CMK (cell line): ENCODE measurements at regions not wholly inside any gene's neighbourhood (a gene's known extent, or its start where the extent isn't known, plus 50 kb on each side); places are given as distances from the start of the nearest gene placed in this dataset.
"Not testable (repeated sequence)": the region's sequence is repeated elsewhere in the genome, so short reads cannot be mapped to it uniquely, and the experiment has no call there.

Experiments used
- DNase-seq: peaks from one replicate; pipeline ENCODE4 v3.0.0-alpha.2; 2010; ENCODE audit warnings: low read depth

DNA sequence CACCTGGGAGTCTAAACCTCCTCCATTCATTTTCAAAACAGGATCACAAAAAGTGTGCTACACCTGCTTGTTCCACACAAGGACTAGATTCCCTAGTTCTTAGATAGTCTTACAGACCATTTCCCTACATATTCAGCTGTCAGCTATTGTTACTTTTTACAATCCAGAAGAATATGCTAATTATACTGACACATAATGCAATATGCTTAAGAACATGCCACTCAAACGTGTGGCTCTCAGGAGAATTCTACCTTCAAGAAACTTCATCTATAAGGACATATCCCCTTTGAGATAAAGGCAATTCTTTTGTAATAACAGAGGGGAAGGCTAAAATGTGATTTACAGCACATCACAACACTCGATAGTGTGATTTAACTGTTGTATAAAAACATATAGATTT is 456.1 kb upstream of the ARRDC3 start:
- no peak for DNase-seq

GRCh38 chr5:91830361-91830953 is 447.3 kb upstream of the ARRDC3 start:
- DNase-seq, result no peak

DNA sequence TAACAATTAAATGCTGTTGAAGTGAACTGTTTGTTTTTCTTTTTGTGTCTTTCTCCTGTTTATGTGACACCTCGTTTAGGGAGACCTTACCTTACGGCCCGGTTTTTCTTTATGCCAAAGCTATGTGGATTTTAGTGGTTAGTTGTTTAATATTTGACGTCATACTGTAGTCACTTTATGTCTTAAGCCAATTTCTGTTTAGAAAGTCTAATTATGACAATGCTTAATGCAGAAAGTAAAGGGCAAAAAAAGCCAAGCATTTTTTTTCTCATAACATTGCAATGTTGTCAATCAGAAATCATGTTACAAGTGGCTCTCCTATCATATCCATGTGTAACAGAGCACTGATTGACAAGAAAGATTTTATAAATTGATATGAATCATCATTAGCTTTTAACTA is 442.5 kb upstream of the ARRDC3 start:
- DNase-seq, result no peak

DNA sequence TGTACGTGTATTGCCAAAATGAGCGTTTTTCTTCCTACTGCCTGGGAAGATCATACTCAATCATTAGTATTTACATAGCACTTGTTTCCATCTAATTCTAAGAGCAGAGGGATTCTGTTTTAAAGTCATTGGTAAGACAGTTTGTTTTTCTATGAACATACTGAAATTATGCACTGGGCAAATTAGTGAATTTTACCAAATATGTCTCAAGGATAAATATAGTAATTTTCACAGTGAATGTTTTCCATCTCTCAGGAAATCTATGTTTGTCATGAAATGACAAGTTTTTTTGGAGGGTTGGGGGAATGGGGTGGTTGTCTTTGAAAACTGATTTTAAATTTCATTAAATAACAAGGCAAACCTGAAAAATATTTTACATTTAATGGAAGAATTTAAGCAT is 441.3 kb upstream of the ARRDC3 start:
- DNase-seq, result no peak

DNA sequence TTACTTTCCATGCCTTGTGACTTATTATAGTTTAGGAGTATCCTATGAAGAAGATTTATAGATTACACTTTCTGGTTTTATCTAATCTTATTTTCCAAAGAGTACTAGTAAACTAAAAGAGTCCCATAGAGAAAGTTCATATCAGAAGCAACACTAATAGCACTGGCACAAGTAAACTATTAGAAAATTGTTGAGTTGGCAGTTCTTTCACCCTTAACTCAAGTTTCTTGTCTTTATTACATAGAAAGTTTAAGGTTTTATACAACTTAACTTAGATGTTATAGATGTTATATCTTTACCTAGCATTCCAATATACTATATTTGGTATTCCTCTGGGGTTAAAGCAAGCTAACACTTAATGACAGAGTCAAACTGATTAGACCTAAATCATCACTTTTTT is 437.8 kb upstream of the ARRDC3 start:
- no peak for DNase-seq

- no peak for DNase-seq
These were observed 433.6 kb upstream of the ARRDC3 start for GRCh38 chr5:91816681-91817080.

- DNase-seq, result no peak
These were observed 414.5 kb upstream of the ARRDC3 start for GRCh38 chr5:91797576-91797975.

DNA sequence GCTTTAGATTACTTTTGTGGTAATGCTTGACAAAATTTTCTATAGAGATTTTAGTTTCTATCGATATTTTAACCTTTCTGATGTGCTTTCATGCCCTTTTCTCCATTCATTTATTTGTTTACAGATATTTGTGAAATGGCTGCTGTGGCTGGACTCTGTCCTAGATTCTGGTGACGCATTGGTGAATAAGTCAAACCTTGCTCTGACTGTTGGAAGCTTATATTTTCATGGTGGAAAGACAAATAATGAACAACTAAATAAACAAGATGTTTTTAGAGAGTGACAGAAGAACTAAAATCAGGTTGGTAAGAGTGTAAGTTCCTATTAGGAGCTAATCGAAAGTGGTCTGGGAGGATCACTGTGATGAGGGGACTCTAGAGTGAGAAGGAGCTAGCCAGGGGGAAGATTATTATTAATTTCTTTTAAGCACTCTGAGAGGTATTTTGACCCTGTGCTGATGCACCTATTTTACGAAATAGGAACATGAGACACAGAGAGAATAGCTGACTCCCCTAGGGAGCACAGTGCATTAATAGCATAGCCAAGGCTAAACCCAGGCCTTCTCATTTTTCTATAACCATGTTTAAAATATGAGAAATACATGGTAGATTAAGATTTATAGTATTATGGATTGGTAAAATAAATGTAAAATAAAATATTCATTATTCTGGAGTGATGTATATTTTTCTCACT is 411.9 kb upstream of the ARRDC3 start:
- DNase-seq, result no peak

DNA sequence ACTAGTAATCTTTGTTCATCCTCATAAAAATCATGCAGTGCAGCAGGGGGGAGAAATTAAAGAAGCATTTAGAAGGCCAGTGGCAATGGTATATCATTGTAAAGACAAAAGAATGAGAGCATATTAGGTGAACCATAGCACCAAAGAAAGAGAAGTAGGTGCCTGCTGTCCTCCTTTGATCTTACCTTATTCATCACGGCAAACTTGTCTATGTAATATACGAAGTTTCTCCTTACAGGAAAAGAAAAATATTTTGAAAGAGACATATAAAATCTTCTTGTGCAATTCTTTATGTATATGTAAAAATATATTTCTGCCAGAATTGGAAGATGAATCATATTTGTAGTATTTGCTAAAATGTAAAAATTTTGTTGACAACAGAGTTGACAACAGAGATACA is 411.3 kb upstream of the ARRDC3 start:
- DNase-seq, result no peak

DNA sequence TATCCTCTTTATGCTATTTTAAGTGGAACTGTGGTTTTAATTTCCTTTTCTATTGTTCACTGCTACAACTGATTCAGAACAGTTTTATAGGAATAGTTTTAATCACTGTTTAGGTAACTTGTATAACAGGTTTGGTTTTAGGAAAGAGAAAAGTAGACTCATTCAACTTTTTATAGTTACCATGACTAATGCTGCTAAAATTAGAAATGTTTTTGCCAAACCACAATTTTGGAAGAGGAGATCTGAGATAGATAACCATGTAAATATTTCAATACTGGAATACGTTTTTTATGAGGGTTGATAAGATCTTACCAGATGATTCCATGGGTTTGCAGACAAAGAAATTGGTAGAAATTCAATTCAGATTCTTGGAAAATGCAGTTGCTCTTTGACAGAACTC is 404.6 kb upstream of the ARRDC3 start:
- no peak for DNase-seq

DNA sequence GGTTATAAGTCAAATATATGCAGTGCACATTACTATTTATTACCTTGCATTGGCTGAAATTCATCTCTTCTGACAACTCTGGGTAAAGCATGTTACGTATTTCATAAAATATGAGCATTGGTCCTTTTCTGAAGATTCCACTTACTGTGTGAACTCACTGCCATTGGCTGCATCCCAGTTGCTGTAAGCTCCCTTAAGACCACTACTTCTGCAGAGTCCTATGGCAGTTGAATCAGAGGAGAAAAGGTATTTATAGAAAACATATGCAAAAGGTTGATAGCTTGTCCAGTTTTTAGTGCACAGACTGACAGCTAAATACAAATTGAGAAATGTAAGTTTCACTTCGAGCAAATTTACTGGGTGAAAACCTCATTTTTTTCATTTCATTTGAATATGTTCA is 394.6 kb upstream of the ARRDC3 start:
- no peak for DNase-seq

GRCh38 chr5:91776249-91776648 is 393.1 kb upstream of the ARRDC3 start:
- no peak for DNase-seq

GRCh38 chr5:91770400-91770799 is 387.3 kb upstream of the ARRDC3 start:
- no peak for DNase-seq

- DNase-seq, result not testable (repeated sequence)
These were observed 374.3 kb upstream of the ARRDC3 start for GRCh38 chr5:91757383-91757782.

DNA sequence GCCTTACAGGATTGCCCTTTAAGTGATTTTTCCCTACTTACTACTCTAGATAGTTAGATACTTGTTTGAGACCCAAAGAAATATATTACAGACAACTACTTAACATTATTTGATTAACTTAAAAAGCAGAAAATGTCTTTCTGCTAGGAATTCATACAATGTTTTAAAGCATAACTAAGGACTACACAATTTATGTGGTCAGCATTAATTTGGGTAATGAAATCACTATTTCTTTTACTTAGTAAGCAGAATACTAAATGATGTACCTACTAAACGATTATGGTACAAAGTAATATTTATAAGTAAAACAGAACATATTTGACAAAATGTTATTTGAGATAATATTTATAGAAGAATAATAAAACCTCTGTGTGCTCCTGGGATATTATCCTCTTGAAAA is 371.9 kb upstream of the ARRDC3 start:
- DNase-seq, result no peak

DNA sequence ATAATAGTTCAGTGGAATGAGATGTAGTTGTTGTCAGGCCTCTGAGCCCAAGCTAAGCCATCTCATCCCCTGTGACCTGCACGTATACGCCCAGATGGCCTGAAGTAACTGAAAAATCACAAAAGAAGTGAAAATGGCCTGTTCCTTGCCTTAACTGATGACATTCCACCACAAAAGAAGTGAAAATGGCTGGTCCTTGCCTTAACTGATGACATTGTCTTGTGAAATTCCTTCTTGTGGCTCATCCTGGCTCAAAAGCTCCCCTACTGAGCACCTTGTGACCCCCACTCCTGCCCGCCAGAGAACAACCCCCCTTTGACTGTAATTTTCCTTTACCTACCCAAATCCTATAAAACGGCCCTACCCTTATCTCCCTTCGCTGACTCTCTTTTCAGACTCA is 361.4 kb upstream of the ARRDC3 start:
- DNase-seq, result not testable (repeated sequence)

DNA sequence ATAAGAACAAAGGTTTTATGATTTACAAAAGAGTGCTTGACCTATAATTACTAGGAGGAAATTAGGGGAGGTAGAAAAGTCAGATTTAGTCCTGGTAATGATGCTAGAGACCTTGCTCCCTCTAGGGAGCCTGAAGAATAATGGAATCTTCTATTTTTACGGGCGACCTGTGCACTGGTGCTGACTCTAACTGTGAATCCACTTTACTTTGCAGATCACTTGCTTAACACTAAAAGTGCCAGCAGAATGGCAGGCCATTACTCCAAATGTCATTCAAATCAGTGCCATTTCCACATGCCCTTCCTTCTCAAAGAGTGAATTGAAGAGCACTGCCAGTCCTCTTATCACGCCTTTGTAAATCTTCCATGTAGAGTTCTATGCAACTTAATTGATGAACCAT is 359.4 kb upstream of the ARRDC3 start:
- DNase-seq, result no peak

DNA sequence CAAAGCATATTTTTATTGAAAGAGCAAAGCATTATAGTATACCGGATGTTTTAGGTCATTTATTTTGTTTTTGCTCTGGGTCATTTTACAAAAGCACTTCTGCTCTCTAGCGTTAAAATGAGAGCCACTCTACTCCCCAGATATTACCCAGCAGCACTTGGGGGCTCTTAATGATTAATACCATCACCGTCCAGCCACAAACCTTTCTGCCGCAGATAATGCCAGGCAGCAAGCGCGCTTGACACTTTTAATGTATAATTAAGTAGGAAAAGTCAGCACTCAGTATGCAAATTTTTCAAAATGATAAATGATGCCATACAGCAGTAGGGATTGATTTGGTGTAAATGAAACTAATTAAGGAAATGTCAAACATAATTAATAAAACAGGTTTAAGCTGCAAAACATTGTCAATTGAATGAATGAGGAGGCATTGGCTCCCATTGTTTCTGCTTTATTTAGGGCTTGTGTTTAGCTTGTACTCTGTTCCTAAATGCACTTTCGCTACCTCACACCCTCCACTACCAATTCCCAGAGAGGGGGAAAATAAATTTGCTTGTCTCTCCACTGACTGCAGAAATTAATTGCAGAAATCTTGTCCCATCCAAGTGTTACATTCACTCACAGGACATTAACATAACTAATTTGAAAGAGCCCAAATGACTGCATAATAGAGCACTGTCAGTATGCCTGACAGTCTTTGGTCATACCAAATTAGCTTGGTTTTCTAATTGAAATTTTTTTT is 358.8 kb upstream of the ARRDC3 start:
- no peak for DNase-seq

DNA sequence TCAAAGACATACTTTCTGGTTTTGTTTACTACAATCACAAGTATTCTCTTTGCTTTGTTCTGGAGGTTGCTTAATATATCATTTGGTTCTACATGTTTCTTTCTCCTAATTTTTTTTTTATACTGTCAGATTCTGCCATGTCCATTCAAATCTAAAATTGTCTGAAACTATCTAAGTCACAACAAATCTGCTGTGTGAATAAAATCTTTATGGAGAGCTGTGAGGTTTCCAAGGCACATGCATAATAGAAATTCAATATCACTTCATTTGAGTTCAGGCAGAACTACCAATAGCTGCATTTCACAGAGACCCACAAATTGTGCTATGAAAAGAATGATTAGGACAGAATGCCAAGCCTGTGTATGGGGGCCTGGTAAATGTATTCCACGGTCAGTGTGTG is 346.9 kb upstream of the ARRDC3 start:
- no peak for DNase-seq

GRCh38 chr5:91727463-91727862 is 344.3 kb upstream of the ARRDC3 start:
- DNase-seq, result no peak

DNA sequence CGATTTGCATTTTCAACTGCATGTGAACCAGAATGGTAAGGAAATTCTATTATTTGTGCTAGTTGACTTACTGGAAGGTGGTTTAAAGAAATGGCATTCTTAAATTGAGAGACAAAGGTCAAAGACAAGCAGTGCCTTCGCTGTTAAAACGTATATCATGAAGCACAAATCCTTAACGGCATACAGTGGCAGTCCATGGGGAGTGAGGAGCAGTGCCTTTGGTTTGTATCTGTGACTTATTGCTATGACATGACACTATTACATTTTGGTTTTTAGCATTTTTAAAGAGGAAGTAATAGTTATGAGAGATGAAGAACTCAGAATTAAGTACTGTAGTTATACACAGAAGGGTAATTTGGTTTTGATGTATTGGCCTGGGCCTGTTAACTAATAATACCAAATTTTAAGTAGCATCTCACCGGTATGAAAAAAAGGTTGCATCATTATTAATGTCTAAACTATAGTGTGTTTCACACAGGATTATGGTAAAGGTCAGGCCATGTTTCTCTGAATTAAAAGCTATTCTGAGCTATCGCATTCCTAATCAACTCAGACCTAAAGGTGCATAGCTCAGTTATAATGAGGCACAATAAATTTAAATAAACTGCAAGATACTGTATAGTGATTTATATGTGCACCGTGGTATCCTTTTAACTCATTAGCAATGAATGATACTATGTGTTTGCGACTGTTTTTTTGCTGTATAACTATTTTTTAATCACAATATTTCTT is 339.8 kb upstream of the ARRDC3 start:
- no peak for DNase-seq

- no peak for DNase-seq
These were observed 329.6 kb upstream of the ARRDC3 start for GRCh38 chr5:91712718-91713117.

- DNase-seq, result no peak
These were observed 324.4 kb upstream of the ARRDC3 start for GRCh38 chr5:91707521-91707841.
